ENCODE measurements at regions not wholly inside any gene's neighbourhood (a gene's known extent, or its start where the extent isn't known, plus 50 kb on each side); places are given as distances from the start of the nearest gene placed in this dataset.

GRCh38 chr7:13627455-13627854 is 362.0 kb downstream of the ETV1 start:
- no peak for DNase-seq (ENCODE audit: low read depth in 3 of 3, low spot score in 2 of 3)

GRCh38 chr7:13628239-13629001 is 361.0 kb downstream of the ETV1 start:
- no peak for DNase-seq (ENCODE audit: low read depth in 3 of 3, low spot score in 2 of 3)

DNA sequence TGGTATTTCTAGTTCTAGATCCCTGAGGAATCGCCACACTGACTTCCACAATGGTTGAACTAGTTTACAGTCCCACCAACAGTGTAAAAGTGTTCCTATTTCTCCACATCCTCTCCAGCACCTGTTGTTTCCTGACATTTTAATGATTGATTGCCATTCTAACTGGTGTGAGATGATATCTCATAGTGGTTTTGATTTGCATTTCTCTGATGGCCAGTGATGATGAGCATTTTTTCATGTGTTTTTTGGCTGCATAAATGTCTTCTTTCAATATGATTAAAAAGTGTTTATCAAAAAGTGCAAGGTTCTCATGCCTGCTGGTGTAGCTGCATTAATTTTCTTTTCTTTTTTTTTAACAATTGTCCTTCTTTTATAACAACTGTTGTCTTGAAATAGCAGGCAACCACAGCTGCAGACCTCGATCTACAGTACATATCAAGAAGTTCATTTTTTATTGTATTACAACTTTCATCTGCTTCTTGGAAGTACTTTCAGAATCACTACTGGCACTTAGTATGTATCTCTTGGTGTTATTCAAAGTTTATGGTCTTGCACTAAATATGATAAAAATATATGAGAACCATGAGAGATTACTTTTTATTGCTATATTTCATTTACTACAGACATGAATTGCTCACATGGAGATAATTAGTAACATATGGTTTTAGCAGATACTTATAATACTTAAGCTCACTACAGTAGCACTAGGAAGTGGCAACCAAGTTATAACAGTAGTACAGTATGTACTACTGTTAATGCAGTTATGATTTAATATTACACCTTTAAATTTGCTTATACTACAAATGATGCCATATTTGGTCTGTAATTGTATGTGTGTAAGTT is 358.0 kb downstream of the ETV1 start:
- peak in 1 of 3 donors; percentile 18 for DNase-seq (ENCODE audit: low read depth in 3 of 3, low spot score in 2 of 3)

DNA sequence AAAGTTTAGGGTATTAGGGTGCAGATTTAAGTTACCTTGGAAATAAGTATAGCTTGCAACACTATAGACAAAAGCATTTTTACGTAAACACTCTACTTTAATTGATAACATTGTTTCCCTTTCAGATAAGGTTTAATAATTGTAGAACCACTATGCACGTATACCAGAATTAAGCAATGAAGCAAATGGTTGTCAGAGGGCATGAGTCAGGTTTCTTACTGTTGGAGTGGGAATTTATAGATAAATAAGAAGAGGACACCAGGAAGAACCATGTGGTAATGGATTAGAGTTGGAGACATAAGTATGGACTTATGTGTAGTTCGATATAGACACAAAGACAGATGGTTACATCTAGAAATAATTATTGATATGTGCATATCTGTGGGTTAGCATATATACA is 355.6 kb downstream of the ETV1 start:
- DNase-seq (ENCODE audit: low read depth in 3 of 3, low spot score in 2 of 3), result no peak

DNA sequence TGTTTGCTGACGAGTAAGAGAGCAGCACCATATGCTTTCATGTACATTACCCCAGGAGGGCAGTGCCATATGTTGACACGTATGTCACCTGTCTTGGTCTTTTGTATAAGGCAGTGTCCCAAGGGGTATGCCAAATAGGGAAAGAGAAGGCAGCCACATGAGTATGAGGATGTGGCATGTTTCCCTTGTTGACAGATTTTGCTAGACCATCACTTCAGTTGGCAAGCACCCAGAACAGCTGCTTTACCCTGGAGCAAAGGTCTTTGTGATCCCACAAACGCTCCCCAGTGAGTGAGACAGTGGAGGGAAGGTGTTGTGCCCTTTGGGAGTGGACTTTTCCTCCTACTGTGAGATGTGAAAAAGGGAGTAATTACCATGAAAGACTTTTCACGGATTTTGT is 350.1 kb downstream of the ETV1 start:
- DNase-seq (ENCODE audit: low read depth in 3 of 3, low spot score in 2 of 3), result no peak

DNA sequence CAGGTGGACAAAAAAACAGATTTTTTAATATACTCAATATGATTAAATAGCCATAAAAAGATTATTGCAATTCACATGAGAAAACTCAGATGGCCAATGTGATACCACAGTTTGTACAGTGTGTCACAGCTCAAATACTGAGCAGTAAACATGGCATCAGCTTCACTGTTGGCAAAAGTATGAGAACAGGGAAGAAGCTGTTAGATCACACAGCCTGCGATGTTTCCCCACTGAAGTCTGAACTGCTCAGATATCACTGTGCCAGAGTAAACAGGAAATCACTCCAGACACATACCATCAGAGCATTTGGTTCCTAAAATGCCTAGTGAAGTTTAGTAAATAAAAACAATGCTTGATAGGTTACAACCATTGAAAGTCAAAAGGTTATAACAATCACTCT is 347.8 kb downstream of the ETV1 start:
- DNase-seq (ENCODE audit: low read depth in 3 of 3, low spot score in 2 of 3), result peak in 2 of 3 donors; percentile 46 to 60

- no peak for DNase-seq (ENCODE audit: low read depth in 3 of 3, low spot score in 2 of 3)
These were observed 338.3 kb downstream of the ETV1 start for GRCh38 chr7:13651167-13651566.

GRCh38 chr7:13656330-13656729 is 333.1 kb downstream of the ETV1 start:
- no peak for DNase-seq (ENCODE audit: low read depth in 3 of 3, low spot score in 2 of 3)

DNA sequence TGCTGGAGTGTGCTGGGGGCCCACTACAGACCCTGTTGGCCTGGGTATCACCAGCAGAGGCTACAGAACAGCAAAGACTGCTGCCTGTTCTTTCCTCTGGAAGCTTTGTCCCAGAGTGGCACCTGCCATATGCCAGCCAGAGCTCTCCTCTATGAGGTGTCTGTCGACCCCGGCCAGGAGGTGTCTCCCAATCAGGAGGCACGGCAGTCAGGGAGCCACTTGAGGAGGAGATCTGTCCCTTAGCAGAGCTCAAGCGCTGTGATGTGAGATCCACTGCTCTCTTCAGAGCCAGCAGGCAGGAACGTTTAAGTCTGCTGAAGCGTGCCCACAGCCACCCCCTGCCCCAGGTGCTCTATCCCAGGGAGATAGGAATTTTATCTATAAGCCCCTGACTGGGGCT is 316.2 kb downstream of the ETV1 start:
- DNase-seq (ENCODE audit: low read depth in 3 of 3, low spot score in 2 of 3), result no peak

DNA sequence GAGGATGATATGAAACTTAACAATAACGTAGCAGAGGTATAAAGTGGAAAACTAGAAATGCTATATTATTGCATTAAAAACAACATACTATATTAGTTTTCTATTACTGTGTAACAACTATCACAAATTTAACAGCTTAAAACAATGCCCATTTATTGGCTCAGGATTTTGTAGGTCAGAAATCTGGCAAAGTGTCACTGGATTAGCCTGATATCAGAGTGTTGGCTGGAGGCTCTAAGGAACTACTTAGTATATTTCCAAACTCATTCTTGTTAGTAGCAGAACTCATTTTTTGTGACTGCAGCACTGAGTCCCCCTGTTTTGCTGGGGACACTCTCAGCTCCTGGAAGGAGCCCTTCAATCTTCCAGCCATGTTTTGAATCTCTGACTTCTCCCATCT is 306.8 kb downstream of the ETV1 start:
- DNase-seq (ENCODE audit: low read depth in 3 of 3, low spot score in 2 of 3), result no peak

- no peak for DNase-seq (ENCODE audit: low read depth in 3 of 3, low spot score in 2 of 3)
These were observed 302.0 kb downstream of the ETV1 start for GRCh38 chr7:13687500-13687899.

GRCh38 chr7:13692548-13692947 is 296.9 kb downstream of the ETV1 start:
- no peak for DNase-seq (ENCODE audit: low read depth in 3 of 3, low spot score in 2 of 3)

GRCh38 chr7:13702251-13702650 is 287.2 kb downstream of the ETV1 start:
- no peak for DNase-seq (ENCODE audit: low read depth in 3 of 3, low spot score in 2 of 3)

- DNase-seq (ENCODE audit: low read depth in 3 of 3, low spot score in 2 of 3), result no peak
These were observed 280.8 kb downstream of the ETV1 start for GRCh38 chr7:13708670-13709069.

DNA sequence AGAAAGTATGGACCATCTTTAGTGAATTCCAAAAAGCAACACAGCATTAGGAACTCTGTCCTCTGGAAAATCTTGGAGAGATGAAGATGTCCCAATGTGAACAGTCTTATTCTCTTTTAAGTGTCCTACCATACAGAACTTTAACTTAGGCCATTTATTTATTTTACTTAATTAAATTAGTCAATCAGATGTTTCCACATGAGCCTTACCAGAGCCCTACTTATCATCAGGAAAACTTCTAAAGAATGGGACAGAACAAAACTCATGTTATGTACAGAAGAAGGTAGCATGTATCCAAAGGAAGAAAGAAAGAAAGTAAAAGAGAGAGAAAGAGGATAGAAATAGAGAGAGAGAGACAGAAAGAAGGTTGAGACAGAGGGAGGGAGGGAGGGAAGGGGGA is 276.4 kb downstream of the ETV1 start:
- no peak for DNase-seq (ENCODE audit: low read depth in 3 of 3, low spot score in 2 of 3)

DNA sequence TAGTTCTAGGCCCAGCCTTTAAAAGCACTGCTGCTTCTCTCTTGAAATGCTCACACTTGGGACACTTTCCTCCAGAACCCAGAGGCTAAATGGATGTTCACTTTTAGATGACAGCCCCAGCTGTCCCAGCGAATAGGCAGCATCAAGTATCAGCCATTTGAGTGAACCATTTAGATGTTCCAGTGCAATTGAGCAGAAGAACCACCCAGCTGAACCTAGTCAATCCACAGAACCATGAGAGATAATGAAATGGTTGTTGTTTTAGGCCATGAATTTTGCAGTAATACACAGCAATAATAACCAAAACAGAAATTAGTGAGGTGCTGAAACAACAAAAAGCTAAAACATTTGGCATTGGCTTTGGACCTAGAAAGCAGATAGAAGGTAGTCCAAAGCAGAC is 273.9 kb downstream of the ETV1 start:
- DNase-seq (ENCODE audit: low read depth in 3 of 3, low spot score in 2 of 3), result no peak

GRCh38 chr7:13717031-13717430 is 272.4 kb downstream of the ETV1 start:
- no peak for DNase-seq (ENCODE audit: low read depth in 3 of 3, low spot score in 2 of 3)

DNA sequence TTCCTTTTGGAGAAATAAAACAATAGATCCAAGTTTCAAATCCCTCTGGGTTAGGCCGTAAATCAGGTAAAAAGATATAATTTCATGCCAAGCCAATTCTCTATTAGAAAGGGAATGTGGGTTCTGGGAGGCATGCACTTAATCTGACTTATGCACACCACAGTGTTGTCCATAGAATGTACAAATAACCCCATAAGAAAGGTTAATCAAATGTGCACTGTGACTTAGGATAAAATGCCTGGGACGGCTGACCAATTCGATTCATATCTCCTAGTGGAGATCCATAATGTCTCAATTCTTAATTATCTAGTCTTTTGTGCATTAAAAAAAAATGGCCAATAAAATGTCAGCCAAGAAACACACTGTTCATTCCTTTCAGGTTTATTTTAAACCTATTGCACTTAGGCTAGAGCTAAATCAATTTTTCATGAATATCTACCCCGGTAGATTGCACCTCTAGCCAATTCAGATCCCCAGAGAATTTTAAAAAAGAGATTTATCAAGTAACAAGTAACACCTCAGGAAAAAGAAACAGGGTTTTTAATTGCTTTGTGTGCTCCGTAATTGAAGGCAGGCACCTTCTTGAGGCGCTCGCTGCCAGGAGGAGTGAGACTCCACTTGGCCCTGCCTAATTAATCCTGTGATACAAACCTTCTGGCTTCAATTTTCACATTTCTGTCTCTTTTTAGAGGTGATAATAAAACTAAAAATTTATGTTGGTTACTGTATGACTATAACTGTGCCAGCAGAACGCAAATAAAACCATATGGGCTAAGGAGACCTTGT is 265.1 kb downstream of the ETV1 start:
- DNase-seq (ENCODE audit: low read depth in 3 of 3, low spot score in 2 of 3), result no peak

GRCh38 chr7:13724977-13725566 is 264.4 kb downstream of the ETV1 start:
- no peak for DNase-seq (ENCODE audit: low read depth in 3 of 3, low spot score in 2 of 3)

- DNase-seq (ENCODE audit: low read depth in 3 of 3, low spot score in 2 of 3), result no peak
These were observed 263.9 kb downstream of the ETV1 start for GRCh38 chr7:13725591-13725990.

- DNase-seq (ENCODE audit: low read depth in 3 of 3, low spot score in 2 of 3), result no peak
These were observed 262.2 kb downstream of the ETV1 start for GRCh38 chr7:13727279-13727678.
